Endothelial cell (in vitro differentiated cells): ENCODE measurements at regions not wholly inside any gene's neighbourhood (a gene's known extent, or its start where the extent isn't known, plus 50 kb on each side); places are given as distances from the start of the nearest gene placed in this dataset.

Source experiments
- DNase-seq: peaks from one replicate; pipeline ENCODE4 v3.0.0; 2021; ENCODE audit warnings: low spot score
- H3K27ac Mint-ChIP-seq: one replicate; pipeline ENCODE4 v1.8.0; 2021; ENCODE audit warnings: mixed read lengths, inconsistent platforms; ENCODE audit not compliant: unreplicated experiment
- H3K27me3 Mint-ChIP-seq: one replicate; pipeline ENCODE4 v1.8.0; 2021; ENCODE audit warnings: mild to moderate bottlenecking, moderate library complexity, mixed read lengths, inconsistent platforms; ENCODE audit not compliant: unreplicated experiment
- H3K36me3 Mint-ChIP-seq: one replicate; pipeline ENCODE4 v1.8.0; 2021; ENCODE audit warnings: mild to moderate bottlenecking, low read depth, mixed read lengths, inconsistent platforms; ENCODE audit not compliant: unreplicated experiment
- H3K4me1 Mint-ChIP-seq: one replicate; pipeline ENCODE4 v1.8.0; 2021; ENCODE audit warnings: mild to moderate bottlenecking, mixed read lengths, inconsistent platforms; ENCODE audit not compliant: unreplicated experiment
- H3K4me3 Mint-ChIP-seq: one replicate; pipeline ENCODE4 v1.8.0; 2021; ENCODE audit warnings: mild to moderate bottlenecking, mixed read lengths, inconsistent platforms; ENCODE audit not compliant: unreplicated experiment
- H3K9me3 Mint-ChIP-seq: one replicate; pipeline ENCODE4 v1.8.0; 2021; ENCODE audit warnings: mixed read lengths, inconsistent platforms; ENCODE audit not compliant: unreplicated experiment
- CTCF ChIP-seq: fragments of 200-600 bp; sonication (generic); IDR thresholded peaks from one replicate; pipeline ENCODE4 v1.5.0; 2021; ENCODE audit warnings: antibody characterized with exemption; ENCODE audit not compliant: unreplicated experiment

- no peak overlapping the region for H3K27ac Mint-ChIP-seq
Observed at GRCh38 chr5:14006823-14007520, 62.5 kb upstream of the DNAH5 start.

DNA sequence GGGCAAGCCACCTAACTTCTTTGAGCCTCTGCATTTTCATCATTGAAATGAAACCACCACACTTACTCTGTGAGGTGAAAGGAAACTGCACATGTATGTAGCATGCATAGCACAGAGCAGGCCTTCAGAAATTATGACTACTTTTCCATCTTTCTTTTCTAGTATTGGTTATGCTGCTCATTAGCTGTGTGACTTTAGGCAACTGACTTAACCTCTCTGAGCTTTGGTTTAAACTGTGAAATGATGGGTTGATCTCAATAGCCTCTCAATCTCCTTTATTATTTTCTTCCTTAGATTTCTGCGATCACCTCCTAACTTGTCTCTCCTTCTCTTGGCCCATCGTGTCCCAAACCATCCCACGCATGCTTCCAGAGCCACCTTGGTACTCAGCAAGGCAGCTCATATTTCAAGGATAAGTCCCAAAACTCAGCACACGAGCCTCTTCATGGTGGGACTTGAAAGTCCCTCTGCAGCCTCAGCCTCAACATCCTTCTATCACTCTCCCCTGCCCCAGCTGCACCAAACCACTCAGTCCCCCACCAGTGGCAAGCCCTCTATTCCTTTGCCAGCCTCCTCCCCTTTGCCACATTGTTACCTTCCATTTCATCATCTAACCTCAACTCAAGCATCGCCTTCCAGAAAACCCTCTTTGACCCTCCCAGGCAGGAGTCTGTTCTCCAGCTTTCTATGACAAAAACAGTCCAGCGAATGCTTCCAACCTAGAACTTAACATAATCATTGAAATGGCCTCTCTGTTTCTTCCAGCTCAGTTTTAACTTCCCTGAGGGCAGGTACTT is 60.3 kb upstream of the DNAH5 start:
- TF ChIP-seq CTCF, result no peak
- no peak for DNase-seq
- no peaks in the 10 kb centered on the region for H3K36me3 Mint-ChIP-seq
- H3K27ac Mint-ChIP-seq, result no peak overlapping the region
- H3K4me1 Mint-ChIP-seq, result peaks cover 11% of the 10 kb centered on the region
- H3K9me3 Mint-ChIP-seq, result no peaks in the 10 kb centered on the region
- no peak overlapping the region for H3K4me3 Mint-ChIP-seq
- H3K27me3 Mint-ChIP-seq, result peaks cover 5% of the 10 kb centered on the region

More at GRCh38 chr5:14006823-14007520, 62.5 kb upstream of the DNAH5 start:
- Mint-ChIP-seq H3K27me3 (peaks cover 6% of the 10 kb centered on the region), H3K4me1 (peaks cover 18% of the 10 kb centered on the region), H3K4me3 (no peak overlapping the region), H3K36me3 (no peaks in the 10 kb centered on the region), H3K9me3 (no peaks in the 10 kb centered on the region)
- DNase-seq, result no peak
- TF ChIP-seq CTCF, result no peak

DNA sequence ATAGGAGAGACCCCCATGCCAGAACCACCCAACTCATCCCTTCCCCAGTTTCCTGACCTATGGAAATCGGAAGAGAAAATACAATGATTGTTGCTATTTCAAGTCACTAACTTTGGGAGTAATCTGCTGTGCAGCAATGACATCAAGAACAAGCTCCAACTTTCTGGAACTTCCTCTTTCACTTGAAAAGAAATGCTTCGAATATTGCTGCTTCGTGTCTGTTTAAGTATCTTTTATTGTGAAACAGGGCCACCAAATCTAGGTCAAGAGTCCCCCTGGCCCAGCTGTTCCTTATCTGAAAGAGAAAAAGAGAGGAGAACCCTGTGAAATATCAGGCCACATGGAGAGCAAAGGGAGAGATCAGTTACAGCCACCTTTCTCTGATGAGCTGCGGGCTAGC is 59.4 kb upstream of the DNAH5 start:
- Mint-ChIP-seq H3K27ac (no peak overlapping the region), H3K27me3 (peaks cover 5% of the 10 kb centered on the region), H3K4me3 (no peak overlapping the region), H3K36me3 (no peaks in the 10 kb centered on the region), H3K4me1 (peaks cover 5% of the 10 kb centered on the region), H3K9me3 (no peaks in the 10 kb centered on the region)
- no peak for DNase-seq
- TF ChIP-seq CTCF, result no peak

- H3K36me3 Mint-ChIP-seq, result no peaks in the 10 kb centered on the region
- H3K27ac Mint-ChIP-seq, result no peak overlapping the region
- peaks cover 2% of the 10 kb centered on the region for H3K4me1 Mint-ChIP-seq
- peaks cover 5% of the 10 kb centered on the region for H3K27me3 Mint-ChIP-seq
- DNase-seq, result no peak
- H3K9me3 Mint-ChIP-seq, result no peaks in the 10 kb centered on the region
- no peak overlapping the region for H3K4me3 Mint-ChIP-seq
- TF ChIP-seq CTCF, result no peak
Observed at GRCh38 chr5:14003513-14003912, 59.0 kb upstream of the DNAH5 start.

GRCh38 chr5:13998254-13998653 is 53.8 kb upstream of the DNAH5 start:
- Mint-ChIP-seq H3K9me3 (peaks cover 6% of the 10 kb centered on the region), H3K4me3 (no peak overlapping the region), H3K4me1 (no peaks in the 10 kb centered on the region), H3K27ac (no peak overlapping the region), H3K36me3 (no peaks in the 10 kb centered on the region), H3K27me3 (peaks cover 2% of the 10 kb centered on the region)
- no peak for TF ChIP-seq CTCF
- no peak for DNase-seq
